Naive B cell (primary cell): ENCODE measurements at regions not wholly inside any gene's neighbourhood (a gene's known extent, or its start where the extent isn't known, plus 50 kb on each side); places are given as distances from the start of the nearest gene placed in this dataset.
A peak's percentile ranks its signal among the peaks of the same experiment; 100 is the strongest.

Experiments
- ATAC-seq, 2 donors: fragments of 150-1000 bp; cut with Tn5 transposase; 2 replicates each; pipeline ENCODE4 v1.10.0; 2021; ENCODE audit warnings: low read depth in 2 of 2, mild to moderate bottlenecking in 2 of 2, moderate library complexity in 2 of 2
- DNase-seq: peaks from one replicate; pipeline ENCODE4 v3.0.0; 2022
- H3K27ac Mint-ChIP-seq, 6 donors: one replicate each; pipeline ENCODE4 v1.8.0; 2020 to 2022; ENCODE audit warnings: mild to moderate bottlenecking in 6 of 6, mixed read lengths in 6 of 6, moderate library complexity in 5 of 6, inconsistent platforms in 2 of 6
- H3K27me3 Mint-ChIP-seq, 3 donors: one replicate each; pipeline ENCODE4 v1.8.0; 2021 to 2022; ENCODE audit warnings: mixed read lengths in 3 of 3, mild to moderate bottlenecking in 1 of 3
- H3K36me3 Mint-ChIP-seq, 2 donors: one replicate each; pipeline ENCODE4 v1.8.0; 2020 to 2022; ENCODE audit warnings: mixed read lengths in 2 of 2, inconsistent platforms in 1 of 2, mild to moderate bottlenecking in 1 of 2
- H3K4me1 Mint-ChIP-seq, 3 donors: one replicate each; pipeline ENCODE4 v1.8.0; 2020 to 2022; ENCODE audit warnings: mixed read lengths in 3 of 3, inconsistent platforms in 1 of 3, mild to moderate bottlenecking in 1 of 3, moderate library complexity in 1 of 3
- H3K4me3 Mint-ChIP-seq, 8 donors: one replicate each; pipeline ENCODE4 v1.8.0; 2020 to 2022; ENCODE audit warnings: mild to moderate bottlenecking in 8 of 8, mixed read lengths in 8 of 8, moderate library complexity in 8 of 8, inconsistent platforms in 2 of 8
- H3K9me3 Mint-ChIP-seq, 7 donors: one replicate each; pipeline ENCODE4 v1.8.0; 2020 to 2022; ENCODE audit warnings: mixed read lengths in 7 of 7, mild to moderate bottlenecking in 5 of 7, inconsistent platforms in 2 of 7, moderate library complexity in 1 of 7

GRCh38 chr13:89878904-89879303, 1468.6 kb upstream of the MIR17HG start:
- no peak overlapping the region for H3K27ac Mint-ChIP-seq
- no peak for ATAC-seq
- no peaks in the 10 kb centered on the region for H3K36me3 Mint-ChIP-seq
- H3K27me3 Mint-ChIP-seq = no peaks in the 10 kb centered on the region
- no peak overlapping the region for H3K4me3 Mint-ChIP-seq
- H3K9me3 Mint-ChIP-seq = peaks cover 0 to 5% (median 0%) of the 10 kb centered on the region in 7 donors
- H3K4me1 Mint-ChIP-seq = no peaks in the 10 kb centered on the region
- no peak for DNase-seq

GRCh38 chr13:89880201-89880600, 1467.3 kb upstream of the MIR17HG start:
- no peaks in the 10 kb centered on the region for H3K27me3 Mint-ChIP-seq
- no peaks in the 10 kb centered on the region for H3K36me3 Mint-ChIP-seq
- no peak overlapping the region for H3K4me3 Mint-ChIP-seq
- ATAC-seq (no peak), DNase-seq (no peak)
- H3K4me1 Mint-ChIP-seq = no peaks in the 10 kb centered on the region
- peaks cover 0 to 5% (median 3%) of the 10 kb centered on the region in 7 donors for H3K9me3 Mint-ChIP-seq
- no peak overlapping the region for H3K27ac Mint-ChIP-seq

- H3K36me3 Mint-ChIP-seq = no peaks in the 10 kb centered on the region
- no peak overlapping the region for H3K27ac Mint-ChIP-seq
- H3K9me3 Mint-ChIP-seq = peaks cover 0 to 5% (median 3%) of the 10 kb centered on the region in 7 donors
- ATAC-seq = no peak
- no peaks in the 10 kb centered on the region for H3K27me3 Mint-ChIP-seq
- H3K4me1 Mint-ChIP-seq = peaks cover 0 to 3% (median 0%) of the 10 kb centered on the region in 3 donors
- H3K4me3 Mint-ChIP-seq = no peak overlapping the region
- no peak for DNase-seq
Observed at GRCh38 chr13:89883893-89884448, 1463.5 kb upstream of the MIR17HG start.

- Mint-ChIP-seq H3K9me3 (peaks cover 0 to 8% (median 3%) of the 10 kb centered on the region in 7 donors), H3K36me3 (no peaks in the 10 kb centered on the region), H3K4me3 (no peak overlapping the region), H3K4me1 (peaks cover 0 to 3% (median 0%) of the 10 kb centered on the region in 3 donors), H3K27me3 (no peaks in the 10 kb centered on the region), H3K27ac (no peak overlapping the region)
- no peak for ATAC-seq
- no peak for DNase-seq
Observed at GRCh38 chr13:89890806-89891205, 1456.7 kb upstream of the MIR17HG start.

GRCh38 chr13:89891416-89891815, 1456.1 kb upstream of the MIR17HG start:
- Mint-ChIP-seq H3K36me3 (no peaks in the 10 kb centered on the region), H3K4me3 (no peak overlapping the region), H3K9me3 (peaks cover 0 to 8% (median 4%) of the 10 kb centered on the region in 7 donors), H3K27me3 (no peaks in the 10 kb centered on the region), H3K4me1 (peaks cover 0 to 3% (median 0%) of the 10 kb centered on the region in 3 donors), H3K27ac (no peak overlapping the region)
- ATAC-seq = no peak
- no peak for DNase-seq

- Mint-ChIP-seq H3K4me1 (no peaks in the 10 kb centered on the region), H3K36me3 (no peaks in the 10 kb centered on the region), H3K27ac (no peak overlapping the region), H3K4me3 (no peak overlapping the region), H3K9me3 (peaks cover 0 to 6% (median 3%) of the 10 kb centered on the region in 7 donors), H3K27me3 (no peaks in the 10 kb centered on the region)
- ATAC-seq = no peak
- DNase-seq = no peak
Observed at GRCh38 chr13:89897681-89898080, 1449.8 kb upstream of the MIR17HG start.

- no peaks in the 10 kb centered on the region for H3K4me1 Mint-ChIP-seq
- no peaks in the 10 kb centered on the region for H3K36me3 Mint-ChIP-seq
- H3K9me3 Mint-ChIP-seq = peaks cover 0 to 6% (median 3%) of the 10 kb centered on the region in 7 donors
- H3K27me3 Mint-ChIP-seq = no peaks in the 10 kb centered on the region
- DNase-seq = no peak
- no peak overlapping the region for H3K4me3 Mint-ChIP-seq
- no peak overlapping the region for H3K27ac Mint-ChIP-seq
- ATAC-seq = no peak
Observed at GRCh38 chr13:89899302-89900103, 1448.0 kb upstream of the MIR17HG start.

- Mint-ChIP-seq H3K4me3 (no peak overlapping the region), H3K36me3 (no peaks in the 10 kb centered on the region), H3K4me1 (no peaks in the 10 kb centered on the region), H3K27ac (peak overlapping the region in 1 of 6 donors; percentile 5), H3K27me3 (no peaks in the 10 kb centered on the region), H3K9me3 (peaks cover 0 to 6% (median 3%) of the 10 kb centered on the region in 7 donors)
- DNase-seq (no peak), ATAC-seq (no peak)
Observed at GRCh38 chr13:89900104-89900765, 1447.3 kb upstream of the MIR17HG start.

- H3K4me3 Mint-ChIP-seq = no peak overlapping the region
- H3K9me3 Mint-ChIP-seq = peaks cover 0 to 10% (median 5%) of the 10 kb centered on the region in 7 donors
- no peaks in the 10 kb centered on the region for H3K36me3 Mint-ChIP-seq
- DNase-seq (no peak), ATAC-seq (no peak)
- H3K4me1 Mint-ChIP-seq = no peaks in the 10 kb centered on the region
- H3K27ac Mint-ChIP-seq = no peak overlapping the region
- H3K27me3 Mint-ChIP-seq = no peaks in the 10 kb centered on the region
Observed at GRCh38 chr13:89902223-89902622, 1445.3 kb upstream of the MIR17HG start.

GRCh38 chr13:89903115-89903514, 1444.4 kb upstream of the MIR17HG start:
- ATAC-seq = no peak
- Mint-ChIP-seq H3K9me3 (peaks cover 0 to 10% (median 5%) of the 10 kb centered on the region in 7 donors), H3K4me1 (no peaks in the 10 kb centered on the region), H3K4me3 (no peak overlapping the region), H3K27ac (no peak overlapping the region), H3K27me3 (no peaks in the 10 kb centered on the region), H3K36me3 (no peaks in the 10 kb centered on the region)
- DNase-seq = no peak

GRCh38 chr13:89910166-89910565, 1437.3 kb upstream of the MIR17HG start:
- DNase-seq (no peak), ATAC-seq (no peak)
- H3K4me3 Mint-ChIP-seq = no peak overlapping the region
- no peaks in the 10 kb centered on the region for H3K27me3 Mint-ChIP-seq
- no peaks in the 10 kb centered on the region for H3K4me1 Mint-ChIP-seq
- no peaks in the 10 kb centered on the region for H3K36me3 Mint-ChIP-seq
- H3K27ac Mint-ChIP-seq = no peak overlapping the region
- H3K9me3 Mint-ChIP-seq = peaks cover 0 to 11% (median 4%) of the 10 kb centered on the region in 7 donors

GRCh38 chr13:89916551-89916950, 1430.9 kb upstream of the MIR17HG start:
- no peak for ATAC-seq
- H3K27ac Mint-ChIP-seq = no peak overlapping the region
- H3K9me3 Mint-ChIP-seq = peaks cover 0 to 5% (median 0%) of the 10 kb centered on the region in 7 donors
- H3K27me3 Mint-ChIP-seq = no peaks in the 10 kb centered on the region
- H3K4me3 Mint-ChIP-seq = no peak overlapping the region
- no peaks in the 10 kb centered on the region for H3K4me1 Mint-ChIP-seq
- no peaks in the 10 kb centered on the region for H3K36me3 Mint-ChIP-seq
- no peak for DNase-seq

- Mint-ChIP-seq H3K9me3 (peaks cover 0 to 7% (median 0%) of the 10 kb centered on the region in 7 donors), H3K27me3 (no peaks in the 10 kb centered on the region), H3K36me3 (no peaks in the 10 kb centered on the region), H3K4me3 (no peak overlapping the region), H3K4me1 (no peaks in the 10 kb centered on the region), H3K27ac (no peak overlapping the region)
- ATAC-seq (no peak), DNase-seq (no peak)
Observed at GRCh38 chr13:89920461-89920860, 1427.0 kb upstream of the MIR17HG start.

- Mint-ChIP-seq H3K4me1 (no peaks in the 10 kb centered on the region), H3K27me3 (no peaks in the 10 kb centered on the region), H3K4me3 (no peak overlapping the region), H3K9me3 (peaks cover 0 to 5% (median 2%) of the 10 kb centered on the region in 7 donors), H3K27ac (no peak overlapping the region), H3K36me3 (no peaks in the 10 kb centered on the region)
- DNase-seq (no peak), ATAC-seq (no peak)
Observed at GRCh38 chr13:89923052-89923451, 1424.4 kb upstream of the MIR17HG start.
